ENCODE measurements at regions not wholly inside any gene's neighbourhood (a gene's known extent, or its start where the extent isn't known, plus 50 kb on each side); places are given as distances from the start of the nearest gene placed in this dataset.

DNA sequence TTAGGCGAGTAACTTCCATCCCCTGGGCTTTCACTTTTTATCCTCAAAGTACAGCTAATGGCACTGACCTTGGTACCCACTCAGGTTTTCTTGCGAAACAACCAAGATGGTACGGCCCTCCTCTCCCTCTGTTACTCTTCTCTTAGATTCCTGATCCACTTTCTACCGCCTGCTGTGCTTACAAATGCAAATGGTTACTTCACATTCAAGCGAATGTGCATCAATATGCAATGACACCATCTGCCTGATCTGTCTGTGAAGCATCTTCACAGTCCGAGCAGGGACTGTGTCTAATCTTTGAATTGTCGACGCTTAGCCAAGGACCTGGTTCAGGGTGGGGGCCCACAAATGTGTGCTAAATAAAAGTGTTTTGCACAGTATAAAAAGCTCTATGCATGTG, 112.2 kb downstream of the TRIB2 start:
- DNase-seq: no peak

DNA sequence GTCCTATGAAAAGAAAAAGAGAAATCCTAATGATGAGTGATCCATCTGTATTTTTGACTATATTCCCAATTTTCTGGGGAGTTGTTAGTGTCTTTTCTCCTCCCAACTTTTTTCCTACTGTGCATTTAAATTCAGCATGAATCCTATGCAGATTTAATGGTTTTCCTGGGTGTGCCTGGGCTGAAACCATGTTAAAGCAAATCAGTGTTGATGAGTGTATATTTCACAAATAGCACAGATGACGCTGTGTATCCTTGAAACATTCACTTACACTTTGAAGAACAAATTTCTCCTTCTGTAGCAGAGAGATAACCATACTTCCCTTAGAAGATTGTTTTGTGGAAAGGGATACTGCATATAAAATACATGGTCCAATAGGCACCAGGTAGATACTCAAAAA, 114.3 kb downstream of the TRIB2 start:
- DNase-seq: no peak

DNA sequence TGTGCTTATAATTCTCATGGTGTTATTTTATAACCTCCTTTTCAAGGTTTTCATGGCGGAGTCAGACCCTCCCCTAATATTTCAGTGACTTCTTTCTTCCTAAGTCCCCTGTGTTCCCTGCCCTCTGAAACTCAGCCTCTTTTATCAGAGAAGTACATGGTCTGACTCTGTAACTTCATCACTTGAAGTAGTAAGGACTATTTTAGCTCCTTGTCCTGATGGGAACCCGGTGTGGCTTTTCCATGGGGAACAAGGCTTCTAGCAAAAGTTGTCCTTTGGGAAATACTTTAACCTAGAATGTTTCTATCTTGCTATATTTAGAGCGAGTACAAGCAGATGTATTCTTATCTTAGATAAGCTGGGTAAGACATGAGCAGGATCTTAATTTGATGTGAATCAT, 117.5 kb downstream of the TRIB2 start:
- DNase-seq: no peak

DNA sequence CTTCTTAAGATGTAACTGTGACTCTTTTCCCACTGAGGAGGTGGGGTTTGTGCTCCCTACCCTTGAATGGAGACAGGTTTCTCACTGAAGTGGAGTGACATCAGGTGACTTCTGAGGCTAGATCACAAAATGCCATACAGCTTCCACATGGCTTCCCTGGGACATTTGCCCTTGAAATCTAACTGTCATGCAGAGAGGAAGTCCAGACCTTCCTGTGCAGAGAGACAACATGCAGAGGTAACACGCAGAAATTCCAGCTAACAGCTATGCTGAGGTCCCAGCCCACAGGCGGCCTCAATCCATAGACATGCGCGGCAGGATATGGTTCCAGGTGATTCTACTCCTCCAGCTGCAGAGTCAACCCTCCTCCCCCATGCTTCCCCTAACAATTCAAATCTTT, 119.0 kb downstream of the TRIB2 start:
- DNase-seq: no peak

DNA sequence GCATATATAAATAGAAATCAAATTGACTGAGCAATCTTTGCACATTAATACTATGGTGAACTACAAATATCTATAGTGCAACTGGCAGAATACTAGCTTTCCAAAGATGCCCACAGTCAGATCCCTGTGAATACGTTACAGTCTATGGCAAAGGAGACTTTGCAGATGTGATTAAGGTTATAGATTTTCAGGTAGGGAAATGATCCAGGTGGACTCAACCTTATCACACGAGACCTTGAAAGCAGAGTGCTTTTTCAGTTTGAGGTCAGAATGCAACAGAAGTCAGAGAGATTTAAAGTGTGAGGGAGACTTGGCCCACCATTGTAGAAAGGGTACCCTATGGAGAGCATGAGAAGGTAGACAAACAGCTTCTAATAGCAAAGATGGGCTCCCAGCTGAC, 122.6 kb downstream of the TRIB2 start:
- no peak for DNase-seq

DNA sequence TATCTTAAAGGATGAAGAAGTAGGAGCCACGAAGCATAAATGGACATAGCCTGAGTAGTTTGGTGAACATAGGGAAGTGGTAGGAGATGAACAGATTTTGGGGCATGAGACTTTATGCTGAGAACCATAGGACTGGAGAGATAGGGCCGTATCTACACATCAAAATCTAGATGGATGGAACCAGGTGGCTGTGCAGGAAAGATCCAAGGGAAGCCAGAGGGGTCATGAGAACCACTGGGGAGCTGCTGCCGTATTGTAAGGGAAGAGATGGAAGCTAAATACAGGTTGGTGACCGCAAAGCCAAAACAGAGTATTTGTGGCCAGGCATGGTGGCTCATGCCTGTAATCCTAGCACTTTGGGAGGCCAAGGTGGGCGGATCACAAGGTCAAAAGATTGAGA, 124.3 kb downstream of the TRIB2 start:
- no peak for DNase-seq

DNA sequence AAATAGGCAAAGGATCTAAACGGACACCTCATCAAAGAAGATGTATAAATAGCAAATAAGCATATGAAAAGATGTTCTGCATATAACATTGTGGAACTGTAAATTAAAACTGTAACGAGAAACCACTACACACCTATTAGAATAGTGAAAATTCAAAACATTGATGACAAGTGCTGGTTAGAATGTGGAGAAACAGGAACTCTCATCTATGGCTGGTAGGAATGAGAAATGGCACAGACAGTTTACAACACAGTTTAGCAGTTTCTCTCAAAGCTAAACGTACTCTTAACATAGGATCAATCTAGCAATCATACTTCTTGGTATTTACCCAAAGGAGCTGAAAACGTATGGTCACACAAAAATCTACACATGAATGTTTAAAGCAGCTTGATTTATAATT, 126.2 kb downstream of the TRIB2 start:
- no peak for DNase-seq

DNA sequence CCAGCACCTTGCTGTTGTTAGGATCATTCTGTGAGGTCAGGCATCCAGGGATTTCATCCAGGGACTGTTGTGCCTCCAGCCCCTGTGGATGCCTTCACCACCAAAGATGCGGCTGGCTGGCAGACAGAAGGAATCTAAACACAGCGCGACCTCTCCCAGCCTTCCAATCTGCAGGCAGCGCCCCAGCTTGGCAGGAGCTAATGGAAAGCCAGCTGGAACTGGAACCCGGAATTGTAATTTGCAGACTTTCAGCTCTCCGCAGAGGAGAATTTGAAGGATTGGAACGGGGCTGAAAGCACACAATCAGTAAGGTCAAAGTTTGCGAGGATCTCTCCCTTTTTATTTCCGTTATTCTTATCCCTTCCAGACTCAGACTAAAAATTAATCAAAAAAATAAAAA, 127.8 kb downstream of the TRIB2 start:
- DNase-seq: no peak

DNA sequence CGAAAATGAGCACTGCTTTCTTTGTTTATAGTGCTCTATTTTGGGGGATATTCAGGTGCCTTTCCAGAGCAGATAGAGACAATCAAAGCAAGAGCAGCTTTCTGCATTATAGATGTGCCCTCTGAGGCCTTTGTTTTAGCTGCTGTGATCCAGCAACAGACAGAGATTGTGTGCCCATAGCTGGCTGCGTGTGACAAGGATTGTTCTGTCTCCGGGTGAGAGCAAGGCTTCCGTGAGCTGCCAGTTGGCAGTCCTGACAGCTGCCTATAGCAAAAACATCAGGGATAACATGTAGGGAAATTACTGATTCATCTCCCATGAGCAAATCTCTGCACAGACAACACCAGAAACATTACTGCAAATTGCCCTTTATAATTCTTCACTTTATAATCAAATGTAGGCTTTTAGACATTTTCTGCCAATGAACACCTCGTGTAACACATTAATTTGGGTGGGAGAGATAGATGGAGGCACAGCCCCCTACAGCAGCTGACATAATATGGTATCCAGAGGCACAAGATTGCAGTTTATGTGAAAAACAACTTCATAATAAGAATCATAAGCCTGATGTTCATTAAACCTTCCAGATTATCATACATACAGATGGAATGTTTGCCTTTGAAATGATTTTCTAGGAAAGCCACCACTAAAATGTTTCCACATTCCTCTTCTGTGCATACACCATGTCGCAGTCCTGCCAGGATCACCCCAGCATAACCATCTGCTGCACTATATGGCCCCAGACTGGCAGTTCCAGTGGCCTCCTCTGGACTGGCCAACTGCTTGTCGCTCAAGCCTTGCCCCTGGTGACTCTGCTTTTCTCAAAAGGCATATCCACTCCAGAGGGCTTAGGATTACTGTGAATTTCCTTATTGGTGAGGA, 131.2 kb downstream of the TRIB2 start:
- DNase-seq: no peak

DNA sequence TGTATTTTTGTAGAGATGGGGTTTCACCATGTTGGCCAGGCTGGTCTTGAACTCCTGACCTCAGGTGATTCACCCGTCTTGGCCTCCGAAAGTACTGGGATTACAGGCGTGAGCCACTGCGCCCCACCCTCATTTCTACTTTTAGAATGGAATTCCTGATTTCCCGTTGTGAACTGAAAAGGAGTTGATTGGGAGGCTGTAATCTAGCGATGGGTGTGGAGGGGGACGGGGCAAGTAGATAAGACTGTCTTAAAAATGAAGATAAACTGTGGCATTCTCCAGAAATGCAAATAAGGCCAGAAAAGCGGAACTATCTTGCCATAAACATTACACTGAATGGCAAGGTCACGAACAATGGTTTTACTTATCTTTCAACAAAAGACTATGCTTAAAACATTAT, 135.4 kb downstream of the TRIB2 start:
- no peak for DNase-seq

DNA sequence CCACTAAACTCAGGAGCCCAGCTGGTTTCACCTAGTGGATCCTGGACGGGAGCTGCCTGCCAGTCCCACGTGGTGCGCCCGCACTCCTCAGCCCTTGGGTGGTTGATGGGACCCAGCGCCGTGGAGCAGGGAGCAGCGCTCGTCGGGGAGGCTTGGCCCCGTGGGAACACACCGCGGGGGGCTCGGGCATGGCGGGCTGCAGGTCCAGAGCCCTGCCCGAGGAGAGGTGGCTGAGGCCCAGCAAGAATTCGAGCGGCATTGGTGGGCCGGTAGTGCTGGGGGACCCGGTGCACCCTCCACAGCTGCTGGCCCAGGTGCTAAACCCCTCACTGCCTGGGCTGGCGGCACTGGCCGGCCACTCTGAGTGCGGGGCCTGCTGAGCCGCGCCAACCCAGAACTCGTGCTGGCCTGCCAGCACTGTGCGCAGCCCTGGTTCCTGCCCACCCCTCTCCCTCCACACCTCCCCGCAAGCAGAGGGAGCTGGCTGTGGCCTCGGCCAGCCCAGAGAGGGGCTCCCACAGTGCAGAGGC, 137.3 kb downstream of the TRIB2 start:
- DNase-seq: no peak

DNA sequence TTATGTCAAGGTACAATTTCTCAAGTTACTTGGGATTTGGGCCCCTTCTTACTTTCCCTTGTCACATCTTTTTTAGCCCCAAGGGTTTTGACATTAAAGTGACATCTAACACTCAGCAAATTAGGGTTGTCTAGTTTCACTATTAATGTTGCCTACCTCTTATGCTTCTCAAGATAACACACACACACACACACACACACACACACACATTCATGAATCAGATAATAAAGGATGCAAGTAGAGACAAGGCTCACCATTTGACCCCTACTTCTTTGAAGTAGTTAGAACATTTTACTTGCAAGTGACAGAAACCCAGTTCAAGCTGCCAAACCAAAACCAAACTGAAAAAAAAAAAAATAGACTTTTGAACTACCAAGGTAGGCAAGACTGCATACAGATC, 138.8 kb downstream of the TRIB2 start:
- DNase-seq: no peak

DNA sequence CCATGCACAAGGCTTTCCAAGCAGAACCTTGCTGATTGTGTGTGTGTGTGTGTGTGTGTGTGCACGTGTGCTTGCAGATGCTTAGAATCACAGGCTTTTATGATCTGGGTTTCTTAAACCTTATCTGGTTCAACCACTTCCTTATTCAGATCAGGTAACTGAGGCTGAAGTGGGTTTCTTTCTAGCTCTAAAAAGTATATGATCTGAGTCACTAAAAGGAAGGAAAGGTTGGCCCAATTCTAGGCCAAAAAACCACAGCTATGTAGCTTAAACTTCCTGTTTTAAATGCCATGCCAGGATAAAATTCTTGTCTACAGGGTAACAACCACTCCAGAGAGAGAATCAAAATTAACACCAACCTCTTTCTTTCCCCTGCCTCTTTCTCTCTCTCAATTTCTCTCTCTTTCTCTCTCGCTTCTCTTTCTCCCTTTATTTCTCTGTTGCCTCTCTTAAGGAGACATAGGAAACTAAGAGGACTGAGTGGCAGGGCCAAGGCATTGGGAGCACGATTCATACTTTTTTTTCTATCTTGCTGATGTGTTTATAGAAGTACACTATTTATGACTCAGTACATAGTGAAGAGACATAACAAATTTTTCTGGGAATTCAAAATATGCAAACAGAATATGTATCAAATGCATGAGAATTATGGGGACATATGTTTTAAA, 140.3 kb downstream of the TRIB2 start:
- no peak for DNase-seq

DNA sequence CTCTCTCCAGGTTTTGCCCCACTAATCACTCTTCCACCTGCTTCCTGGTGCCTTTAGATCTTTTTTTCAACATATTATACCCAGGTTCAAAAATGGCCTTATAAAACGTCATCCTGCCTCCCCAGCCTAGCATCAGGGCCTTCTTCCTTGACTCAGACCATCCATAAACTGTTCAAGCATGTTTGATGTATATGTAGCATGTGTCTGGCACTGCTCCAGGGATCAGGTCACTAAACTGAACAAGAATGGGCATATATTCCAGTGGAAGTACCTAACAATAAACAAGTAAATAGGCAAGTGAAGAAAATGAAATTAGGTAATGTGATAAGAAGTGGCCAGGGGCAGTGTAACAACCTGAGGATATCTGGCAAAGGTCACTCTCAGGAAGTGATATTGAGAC, 141.2 kb downstream of the TRIB2 start:
- no peak for DNase-seq

DNA sequence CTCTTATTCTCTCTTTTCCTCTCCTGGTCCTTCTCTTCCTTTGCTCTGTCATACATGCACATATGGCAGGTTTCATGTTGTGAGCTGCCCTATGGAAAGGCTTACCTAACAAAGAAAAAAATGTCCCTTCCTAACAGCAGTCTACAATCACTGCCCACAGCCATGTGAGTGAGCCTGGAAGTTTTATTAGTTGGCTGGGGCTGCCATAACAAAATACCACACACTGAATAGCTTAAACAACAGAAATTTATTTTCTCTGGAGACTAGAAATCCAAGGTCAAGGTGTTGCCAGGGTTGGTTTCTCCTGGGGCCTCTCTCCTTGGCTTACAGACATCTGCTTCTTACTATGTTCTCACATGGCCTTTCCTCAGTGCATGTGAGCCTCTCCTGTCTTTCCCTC, 142.1 kb downstream of the TRIB2 start:
- no peak for DNase-seq

DNA sequence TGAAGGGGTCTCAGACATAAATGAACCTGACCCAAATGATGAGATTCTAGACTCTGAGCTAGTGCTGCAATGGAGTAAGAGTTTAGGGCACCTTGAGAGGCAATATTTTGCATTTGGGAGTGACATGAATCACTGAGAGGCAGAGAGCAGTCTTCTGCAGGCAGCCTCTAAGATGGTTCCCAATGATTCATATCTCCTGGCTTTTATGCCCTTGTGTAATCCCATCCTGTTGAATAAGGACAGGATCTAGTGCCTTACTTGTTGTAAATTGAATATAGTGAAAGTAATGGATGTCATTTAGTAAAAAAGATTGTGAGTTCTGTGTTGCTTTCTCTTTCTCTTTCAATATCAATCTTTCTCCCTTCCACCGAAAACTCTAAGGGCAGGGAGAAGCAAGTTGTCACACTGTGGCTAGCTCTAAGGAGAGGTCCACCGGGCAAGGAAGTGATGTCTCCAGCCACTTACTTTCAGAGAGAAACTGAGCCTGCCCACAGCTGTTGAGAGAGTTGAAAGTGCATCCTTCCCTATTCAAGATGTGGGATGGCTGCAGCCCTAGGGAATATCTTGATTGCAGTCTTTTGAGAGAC, 144.7 kb downstream of the TRIB2 start:
- no peak for DNase-seq

DNA sequence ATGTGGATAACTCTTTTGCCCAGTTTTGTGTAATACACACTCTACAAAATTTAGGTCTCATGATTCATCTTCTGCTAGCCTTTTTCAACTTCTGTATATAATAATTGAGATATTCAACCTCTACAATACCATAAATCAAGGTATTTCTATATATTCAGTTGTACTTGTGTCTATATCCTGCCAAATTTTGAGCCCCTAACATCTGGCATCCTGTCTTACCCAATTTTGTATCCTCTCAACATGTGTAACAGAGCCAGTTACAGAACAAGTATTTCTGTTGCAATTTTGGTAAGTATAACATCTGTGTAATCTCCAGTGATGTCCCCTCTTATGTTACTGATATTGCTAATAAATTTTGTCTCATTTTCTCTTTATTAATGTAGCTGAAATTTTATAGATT, 145.8 kb downstream of the TRIB2 start:
- no peak for DNase-seq

DNA sequence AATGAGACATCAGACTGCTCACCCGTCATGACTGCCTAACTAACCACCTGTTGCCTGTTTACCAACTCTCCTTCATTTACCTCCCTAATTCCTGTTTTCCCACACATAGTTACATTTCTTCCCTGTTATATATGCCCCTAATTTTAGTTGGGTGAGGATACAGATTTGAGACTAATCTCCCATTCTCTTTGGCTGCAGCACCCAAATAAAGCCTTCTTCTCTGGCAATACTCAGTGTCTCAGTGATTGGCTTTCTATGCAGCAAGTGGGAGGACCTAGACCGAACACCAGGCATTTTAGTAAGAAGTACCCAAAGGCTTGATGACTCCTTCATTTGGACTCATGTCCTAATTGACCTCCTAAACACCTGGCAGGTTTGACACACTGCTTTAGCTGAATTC, 147.2 kb downstream of the TRIB2 start:
- DNase-seq: no peak

DNA sequence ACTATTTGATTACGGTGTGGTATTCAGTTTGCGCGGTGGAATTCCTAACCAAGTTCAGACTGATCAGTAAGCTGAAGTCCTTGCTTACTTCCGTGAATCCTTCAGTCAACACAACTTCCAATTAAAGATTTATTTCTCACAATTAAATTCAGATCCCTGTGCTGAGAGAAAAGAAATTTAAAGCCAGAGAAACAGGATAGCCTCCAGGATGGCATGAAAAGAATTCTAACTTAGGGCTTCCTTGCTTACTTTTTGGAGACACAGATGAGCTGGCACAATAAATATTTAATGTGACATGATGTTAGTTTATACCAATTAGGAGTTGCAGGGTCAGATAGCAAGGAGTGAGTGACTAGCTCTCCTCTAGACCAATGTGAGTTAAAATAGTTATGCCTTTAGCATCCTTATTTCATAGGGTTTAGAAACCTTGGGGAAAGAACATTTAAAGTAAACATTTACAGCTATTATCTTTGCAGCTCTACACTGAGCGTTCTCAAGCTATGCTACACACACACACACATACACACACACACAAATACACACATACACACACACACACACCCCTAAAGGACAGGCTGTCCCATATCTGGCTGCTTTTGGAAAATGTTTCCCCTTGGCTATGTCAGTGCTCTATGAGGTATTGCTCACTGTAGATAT, 151.0 kb downstream of the TRIB2 start:
- DNase-seq: no peak

DNA sequence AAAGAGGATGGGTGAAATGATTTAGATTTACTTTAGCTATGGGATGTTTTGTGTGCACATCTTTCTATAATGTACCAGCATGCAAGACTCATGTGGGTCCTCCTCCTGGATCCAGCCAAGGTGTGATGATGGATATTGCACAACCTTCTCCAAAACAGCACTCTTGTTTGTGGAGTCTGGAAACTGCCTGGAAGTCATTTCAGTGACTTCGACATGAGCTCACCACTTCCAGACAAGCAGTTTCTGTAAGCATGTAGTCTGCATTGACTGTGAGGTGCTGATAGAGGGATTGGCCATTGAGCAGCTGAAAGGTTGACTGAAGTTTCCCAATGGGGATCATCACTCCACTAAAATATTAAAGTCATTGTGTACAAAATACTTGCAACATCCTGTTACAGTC, 154.0 kb downstream of the TRIB2 start:
- no peak for DNase-seq

DNA sequence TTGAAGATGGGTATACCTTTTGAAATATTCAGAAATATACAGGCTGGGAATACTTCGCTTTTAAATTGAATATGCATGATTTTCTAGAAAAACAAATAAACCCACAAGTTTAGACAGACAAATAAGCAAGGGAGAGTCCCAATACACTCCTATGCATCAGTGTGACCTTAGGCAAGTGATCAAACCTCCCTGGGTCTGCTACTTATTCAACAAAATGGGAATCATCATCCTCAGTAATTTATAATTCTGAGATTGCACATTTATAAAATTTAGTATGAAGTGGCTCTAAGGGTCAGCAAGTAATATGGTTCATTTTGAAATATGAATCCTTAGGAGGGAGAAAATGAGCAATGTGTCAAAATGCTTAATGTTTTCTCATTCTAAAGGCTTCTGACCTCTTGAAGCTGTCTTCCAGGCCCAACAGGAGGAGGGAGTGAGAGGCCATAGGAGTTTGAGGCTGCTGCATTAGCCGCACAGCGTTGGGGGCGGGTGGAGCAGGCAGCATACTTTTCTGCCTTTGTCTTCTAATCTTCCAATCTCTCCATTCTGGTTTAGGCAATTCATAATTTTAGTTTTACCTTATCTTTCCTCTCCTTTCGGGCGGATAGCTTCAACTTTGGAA, 155.1 kb downstream of the TRIB2 start:
- DNase-seq: no peak

DNA sequence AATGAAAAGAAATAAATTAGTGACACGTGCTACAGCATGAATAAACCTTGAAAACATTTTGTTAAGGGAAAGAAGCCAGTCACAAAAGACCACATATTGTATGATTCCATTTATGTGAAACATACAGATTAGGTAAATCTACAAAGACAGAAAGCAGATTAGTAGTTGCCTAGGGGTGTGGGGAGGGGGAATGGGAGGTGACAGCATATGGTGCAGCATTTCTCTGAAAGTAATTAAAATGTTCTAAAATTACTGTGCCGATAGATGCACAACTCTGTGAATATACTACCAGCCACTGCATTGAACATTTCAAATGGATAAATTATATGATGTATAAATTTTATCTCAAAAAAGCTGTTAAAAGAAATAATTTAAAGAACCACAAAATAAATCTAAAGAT, 161.0 kb downstream of the TRIB2 start:
- DNase-seq: no peak

DNA sequence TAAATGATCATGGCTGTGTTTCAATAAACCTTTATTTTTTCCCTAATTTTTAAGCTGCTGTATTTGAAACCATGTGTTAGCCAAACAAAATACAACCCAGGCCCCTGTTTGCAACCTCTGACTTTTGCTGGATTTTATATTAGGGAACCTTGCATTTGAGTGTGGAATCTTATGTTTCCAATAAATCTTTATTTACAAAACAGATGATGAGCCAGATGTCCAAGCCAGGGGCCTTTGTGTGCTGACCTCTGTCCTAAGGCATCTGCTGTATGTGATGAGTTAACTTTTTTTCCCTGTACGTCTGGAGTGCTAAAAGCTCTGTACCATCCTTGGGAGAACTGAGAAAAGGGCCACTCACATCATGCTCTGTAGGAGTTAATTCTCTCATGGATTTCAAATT, 162.9 kb downstream of the TRIB2 start:
- no peak for DNase-seq

Data from activated CD8-positive, alpha-beta memory T cell treated with anti-CD3 and anti-CD28 coated beads, Interleukin-2, amount 50 U/mL, for 48 hours (primary cell).